ENCODE measurements at regions not wholly inside any gene's neighbourhood (a gene's known extent, or its start where the extent isn't known, plus 50 kb on each side); places are given as distances from the start of the nearest gene placed in this dataset.

DNA sequence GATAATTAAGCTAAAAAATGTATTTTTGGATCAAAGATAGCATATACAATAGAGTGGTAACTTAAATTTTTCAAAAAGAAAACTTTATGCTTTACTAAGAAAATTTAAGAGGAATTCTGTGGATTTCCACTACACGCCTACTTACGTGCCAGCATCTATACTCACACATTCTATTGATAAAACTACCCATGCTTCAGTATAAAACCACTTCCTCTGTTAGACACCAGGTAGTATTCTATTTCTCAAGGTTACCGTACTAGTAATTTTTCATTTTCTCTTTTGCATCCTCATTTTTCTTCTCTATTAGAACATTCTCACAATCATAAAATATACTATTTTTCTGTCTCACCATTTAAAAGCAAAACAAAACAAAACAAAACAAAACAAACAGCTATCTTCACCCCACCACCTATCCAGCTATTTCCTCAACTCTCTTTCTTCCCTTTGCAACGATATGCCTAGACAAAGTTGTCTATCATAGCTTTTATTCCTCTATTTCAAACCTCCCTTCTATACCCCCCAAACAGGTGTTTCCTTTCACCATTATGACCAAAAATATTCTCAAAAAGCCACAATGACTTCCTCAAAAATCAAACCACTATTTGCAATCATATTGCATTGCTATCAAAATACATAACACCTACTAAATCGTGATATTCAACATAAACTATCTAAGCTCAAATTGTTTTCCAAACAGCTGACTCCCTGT lies 1652.0 kb downstream of the MRPL39 start:
- Histone ChIP-seq H3K4me3 (no peak overlapping the region), H3K27ac (no peak overlapping the region)
- no peak for TF ChIP-seq CTCF (IDR thresholded peaks at IDR 0.05)
- DNase-seq (ENCODE audit: low spot score) = no peak

- no peak overlapping the region for H3K27ac ChIP-seq
- no peak for DNase-seq (ENCODE audit: low spot score)
- H3K4me3 ChIP-seq = no peak overlapping the region
- no peak for TF ChIP-seq CTCF (IDR thresholded peaks at IDR 0.05)
These were observed 1655.0 kb downstream of the MRPL39 start for GRCh38 chr21:23952269-23952668.

- DNase-seq (ENCODE audit: low spot score) = no peak
- no peak overlapping the region for H3K27ac ChIP-seq
- no peak for TF ChIP-seq CTCF (IDR thresholded peaks at IDR 0.05)
- no peak overlapping the region for H3K4me3 ChIP-seq
These were observed 1656.0 kb downstream of the MRPL39 start for GRCh38 chr21:23951251-23951650.

GRCh38 chr21:23950344-23950743 lies 1656.9 kb downstream of the MRPL39 start:
- DNase-seq (ENCODE audit: low spot score) = no peak
- Histone ChIP-seq H3K27ac (no peak overlapping the region), H3K4me3 (no peak overlapping the region)
- no peak for TF ChIP-seq CTCF (IDR thresholded peaks at IDR 0.05)

GRCh38 chr21:23949493-23949892 lies 1657.8 kb downstream of the MRPL39 start:
- H3K4me3 ChIP-seq = no peak overlapping the region
- no peak for DNase-seq (ENCODE audit: low spot score)
- no peak overlapping the region for H3K27ac ChIP-seq
- TF ChIP-seq CTCF (IDR thresholded peaks at IDR 0.05) = no peak

DNA sequence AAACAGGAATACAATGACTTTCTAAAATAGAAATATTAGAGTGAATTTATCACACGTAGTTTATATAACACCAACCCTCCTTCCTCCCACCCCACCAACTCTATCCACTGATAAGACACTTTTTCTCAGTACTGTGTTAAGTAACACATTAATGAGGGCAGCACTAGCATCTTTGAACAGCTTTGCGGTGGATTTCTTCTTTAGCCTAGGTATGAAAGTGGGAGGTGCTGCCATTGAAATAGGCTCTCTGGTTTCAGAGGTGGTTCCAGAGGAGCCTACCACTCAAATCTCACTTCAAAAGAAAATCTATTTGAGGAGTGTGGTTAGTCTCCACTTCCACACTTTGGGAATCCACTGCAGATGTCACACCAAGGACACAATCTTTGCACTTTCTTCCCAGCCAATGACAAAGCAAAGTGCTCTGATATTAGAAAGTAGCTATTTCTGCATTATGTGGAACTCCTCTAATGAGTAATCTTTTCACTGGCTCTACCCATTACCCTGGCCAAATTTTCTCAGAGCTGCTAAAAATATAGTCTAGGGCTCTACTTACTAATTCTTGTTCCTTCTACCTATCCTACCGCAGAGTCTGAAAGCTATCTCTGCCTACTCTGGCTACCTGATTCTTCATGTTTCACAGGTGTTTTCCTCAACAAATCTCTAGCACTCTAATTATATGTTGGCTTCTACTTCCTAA lies 1667.8 kb downstream of the MRPL39 start:
- H3K27ac ChIP-seq = no peak overlapping the region
- no peak for TF ChIP-seq CTCF (IDR thresholded peaks at IDR 0.05)
- DNase-seq (ENCODE audit: low spot score) = no peak
- no peak overlapping the region for H3K4me3 ChIP-seq

DNA sequence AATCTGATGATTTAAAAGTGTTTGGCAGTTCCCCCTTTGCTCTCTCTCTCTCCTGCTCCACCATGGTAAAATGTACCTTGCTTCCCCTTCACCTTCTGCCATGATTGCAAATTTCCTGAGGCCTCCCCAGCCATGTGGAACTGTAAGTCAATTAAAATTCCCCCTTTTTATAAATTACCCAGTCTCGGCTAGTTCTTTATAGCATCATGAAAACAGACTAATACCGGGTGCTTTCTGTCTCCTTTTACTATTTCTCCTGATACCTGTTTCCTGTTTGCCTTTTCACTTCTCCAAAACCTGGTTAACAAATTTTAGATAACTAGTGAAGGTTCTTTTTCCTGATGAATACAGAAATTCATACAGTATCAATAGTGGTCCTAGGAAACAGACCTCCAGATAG lies 1670.3 kb downstream of the MRPL39 start:
- no peak for DNase-seq (ENCODE audit: low spot score)
- no peak for TF ChIP-seq CTCF (IDR thresholded peaks at IDR 0.05)
- no peak overlapping the region for H3K27ac ChIP-seq

More for the DNA sequence above, 1670.3 kb downstream of the MRPL39 start:
- H3K4me3 ChIP-seq = no peak overlapping the region
